ENCODE measurements at regions not wholly inside any gene's neighbourhood (a gene's known extent, or its start where the extent isn't known, plus 50 kb on each side); places are given as distances from the start of the nearest gene placed in this dataset.
A peak's percentile ranks its signal among the peaks of the same experiment; 100 is the strongest.
"Not testable (repeated sequence)": the region's sequence is repeated elsewhere in the genome, so short reads cannot be mapped to it uniquely, and the experiment has no call there.

- intact Hi-C loops (cut with DNase I) = no loop called here
- no peak for DNase-seq (ENCODE audit: missing footprints)
- no peak for ATAC-seq
These were observed 150.6 kb upstream of the IL12B start for GRCh38 chr5:159480849-159481248.

DNA sequence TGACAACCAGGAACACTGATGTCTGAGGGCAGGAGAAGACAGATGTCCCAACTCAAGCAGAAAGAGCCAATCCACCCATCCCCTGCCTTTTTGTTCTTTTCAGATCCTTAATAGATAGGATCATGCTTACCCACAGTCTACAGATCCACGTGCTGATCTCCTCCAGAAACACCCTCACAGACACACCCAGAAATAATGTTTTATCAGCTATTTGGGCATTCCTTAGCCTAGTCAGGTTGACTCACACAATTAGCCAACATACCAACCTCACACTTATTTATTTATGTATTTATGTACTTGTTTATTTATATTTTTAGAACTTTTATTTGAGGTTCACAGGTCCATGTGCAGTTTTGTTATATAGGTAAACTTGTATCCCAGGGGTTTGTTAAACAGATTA, 151.5 kb upstream of the IL12B start:
- intact Hi-C loops (cut with DNase I) = no loop called here
- no peak for ATAC-seq
- no peak for DNase-seq (ENCODE audit: missing footprints)

GRCh38 chr5:159486836-159487235, 156.5 kb upstream of the IL12B start:
- no peak for DNase-seq (ENCODE audit: missing footprints)
- no peak for ATAC-seq
- intact Hi-C loops (cut with DNase I) = no loop called here

DNA sequence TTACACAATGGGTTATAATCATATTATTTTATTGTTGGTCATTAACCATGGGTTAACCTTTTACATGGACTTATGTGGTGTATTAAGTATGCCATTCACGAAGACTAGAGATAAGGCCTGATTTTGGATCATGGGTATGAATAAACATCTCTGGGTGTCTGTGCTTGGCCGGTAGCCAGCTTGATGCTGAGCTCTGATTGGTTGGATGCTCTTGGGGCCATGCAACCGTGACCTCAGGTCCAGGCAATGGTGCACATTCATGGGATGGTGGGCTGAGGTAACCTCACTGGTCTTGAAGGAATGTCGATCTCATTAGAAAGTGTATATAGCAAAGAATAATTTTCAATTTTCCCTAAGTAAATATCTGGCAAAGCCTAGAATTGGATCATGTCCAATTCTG, 158.2 kb upstream of the IL12B start:
- ATAC-seq = no peak
- intact Hi-C loops (cut with DNase I) = no loop called here

GRCh38 chr5:159489779-159490178, 159.5 kb upstream of the IL12B start:
- DNase-seq (ENCODE audit: missing footprints) (no peak), ATAC-seq (no peak)
- intact Hi-C loops (cut with DNase I) = loop anchor here (2.0 kb wide), 1 partner anchor 45 kb away; no protein-coding TSS in a partner anchor

More for the DNA sequence above, 158.2 kb upstream of the IL12B start:
- DNase-seq (ENCODE audit: missing footprints) = no peak

DNA sequence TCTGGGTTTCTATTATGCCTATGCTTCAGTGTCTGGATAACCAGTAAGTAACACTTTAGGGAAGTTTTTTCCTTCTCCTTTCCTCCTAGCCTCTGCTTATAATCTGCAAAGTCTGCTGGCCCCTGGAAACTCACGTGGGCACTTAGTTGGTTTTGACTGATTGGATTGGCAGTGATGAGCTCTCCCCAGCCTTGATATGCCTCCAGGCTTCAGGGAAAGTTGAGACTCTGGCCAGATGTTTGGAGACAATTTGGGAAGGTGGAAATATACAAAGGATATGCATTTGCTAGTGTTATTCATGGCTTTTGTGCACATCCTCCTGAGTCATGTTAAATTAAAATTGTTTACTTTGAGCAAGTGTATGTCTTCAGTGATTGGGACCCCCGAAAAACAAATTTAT, 160.2 kb upstream of the IL12B start:
- intact Hi-C loops (cut with DNase I) = loop anchor here (2.0 kb wide), 1 partner anchor 44 kb away; no protein-coding TSS in a partner anchor
- ATAC-seq (no peak), DNase-seq (ENCODE audit: missing footprints) (no peak)

- ATAC-seq (no peak), DNase-seq (ENCODE audit: missing footprints) (no peak)
- intact Hi-C loops (cut with DNase I) = no loop called here
These were observed 163.4 kb upstream of the IL12B start for GRCh38 chr5:159493696-159494095.

GRCh38 chr5:159496773-159497172, 166.5 kb upstream of the IL12B start:
- intact Hi-C loops (cut with DNase I) = no loop called here
- no peak for ATAC-seq
- DNase-seq (ENCODE audit: missing footprints) = no peak

- ATAC-seq (no peak), DNase-seq (ENCODE audit: missing footprints) (no peak)
These were observed 166.9 kb upstream of the IL12B start for GRCh38 chr5:159497221-159497620.

DNA sequence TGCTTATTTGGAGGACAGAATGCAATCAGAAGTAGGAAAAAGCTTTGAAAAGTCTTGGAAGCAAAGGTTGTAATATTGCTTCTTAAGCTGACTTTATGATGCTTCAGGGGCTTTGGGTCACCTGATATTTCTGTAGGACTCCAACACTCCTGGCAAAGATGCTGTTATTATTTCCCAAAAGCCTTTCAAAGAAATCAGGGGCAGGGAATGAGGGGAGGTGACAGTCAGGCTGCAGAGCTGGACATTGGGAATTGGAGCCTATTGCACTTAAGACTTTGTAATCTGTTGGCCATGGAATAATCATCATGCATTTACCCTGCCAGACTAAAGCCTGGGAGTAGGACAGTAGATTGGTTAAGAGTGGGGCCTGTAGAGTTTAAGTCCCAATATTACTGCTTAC, 168.3 kb upstream of the IL12B start:
- intact Hi-C loops (cut with DNase I) = no loop called here
- ATAC-seq (no peak), DNase-seq (ENCODE audit: missing footprints) (no peak)

More at GRCh38 chr5:159497221-159497620, 166.9 kb upstream of the IL12B start:
- intact Hi-C loops (cut with DNase I) = no loop called here

DNA sequence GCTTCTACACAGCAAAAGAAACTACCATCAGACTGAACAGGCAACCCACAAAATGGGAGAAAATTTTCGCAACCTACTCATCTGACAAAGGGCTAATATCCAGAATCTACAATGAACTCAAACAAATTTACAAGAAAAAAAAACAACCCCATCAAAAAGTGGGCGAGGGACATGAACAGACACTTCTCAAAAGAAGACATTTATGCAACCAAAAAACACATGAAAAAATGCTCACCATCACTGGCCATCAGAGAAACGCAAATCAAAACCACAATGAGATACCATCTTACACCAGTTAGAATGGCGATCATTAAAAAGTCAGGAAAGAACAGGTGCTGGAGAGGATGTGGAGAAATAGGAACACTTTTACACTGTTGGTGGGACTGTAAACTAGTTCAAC, 171.8 kb upstream of the IL12B start:
- intact Hi-C loops (cut with DNase I); ATAC-seq; DNase-seq (ENCODE audit: missing footprints): not testable (repeated sequence)

GRCh38 chr5:159503236-159503635, 172.9 kb upstream of the IL12B start:
- no peak for DNase-seq (ENCODE audit: missing footprints)
- intact Hi-C loops (cut with DNase I) = no loop called here

DNA sequence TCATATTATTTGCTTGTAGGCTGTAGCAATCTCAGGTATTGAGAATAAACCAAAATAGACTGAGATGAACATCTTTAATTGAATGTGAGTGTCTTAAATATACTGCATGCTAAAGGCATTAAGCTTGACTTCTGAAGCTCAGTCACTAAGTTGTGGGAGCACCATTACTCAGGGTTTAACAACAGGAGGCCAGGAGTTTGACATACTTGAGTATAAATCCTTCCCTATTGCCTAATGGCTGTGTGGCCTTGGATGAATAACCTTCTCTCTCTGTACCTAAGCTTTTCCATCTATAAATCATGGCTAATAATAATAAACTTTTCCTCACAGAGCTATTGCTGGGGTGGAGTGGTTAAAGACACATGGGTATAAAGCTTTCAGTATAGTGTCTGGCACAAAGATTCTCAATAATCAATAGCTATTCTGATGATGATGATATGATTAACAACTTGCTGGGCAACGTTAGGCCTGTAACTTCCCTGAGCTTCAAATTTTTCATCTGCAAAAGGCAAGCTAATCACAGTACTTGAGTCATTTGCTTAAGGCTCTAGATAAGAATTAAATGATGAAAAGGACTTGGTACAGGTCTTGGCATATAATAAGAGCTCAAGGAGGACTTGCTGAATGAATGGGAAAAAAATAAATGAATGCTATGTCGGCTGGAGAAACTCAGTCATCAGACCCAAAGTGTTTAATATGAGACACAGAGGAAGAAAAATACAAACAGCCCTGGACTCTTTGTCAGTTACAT, 174.0 kb upstream of the IL12B start:
- intact Hi-C loops (cut with DNase I) = no loop called here
- ATAC-seq (no peak), DNase-seq (ENCODE audit: missing footprints) (no peak)

More at GRCh38 chr5:159503236-159503635, 172.9 kb upstream of the IL12B start:
- ATAC-seq = no peak

DNA sequence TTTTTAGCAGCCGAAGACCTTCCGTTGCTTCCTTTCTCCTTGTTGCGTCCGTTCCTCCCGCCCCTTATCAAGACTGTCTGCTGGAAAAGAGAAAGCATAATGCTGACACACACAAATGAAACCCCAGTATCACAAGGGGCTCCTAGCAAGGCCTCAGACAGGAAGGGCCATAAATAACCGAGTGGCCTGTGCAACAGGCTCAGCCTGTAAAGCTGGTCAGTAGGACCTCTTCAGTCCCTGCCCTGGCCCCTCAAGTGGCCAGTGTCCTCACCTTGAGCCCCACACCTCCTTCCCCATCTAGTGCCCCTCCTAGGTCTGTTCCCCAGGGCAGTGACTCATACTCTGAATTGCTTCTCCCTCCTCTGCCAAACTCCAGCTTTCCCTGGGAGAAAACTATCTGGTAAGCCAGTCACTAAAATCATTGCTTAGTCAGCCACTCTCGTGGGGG, 174.6 kb upstream of the IL12B start:
- intact Hi-C loops (cut with DNase I) = loop anchor here (5.0 kb wide), 2 partner anchors 63 to 102 kb away; no protein-coding TSS in a partner anchor
- peak; percentile 84 for ATAC-seq
- no peak for DNase-seq (ENCODE audit: missing footprints)

DNA sequence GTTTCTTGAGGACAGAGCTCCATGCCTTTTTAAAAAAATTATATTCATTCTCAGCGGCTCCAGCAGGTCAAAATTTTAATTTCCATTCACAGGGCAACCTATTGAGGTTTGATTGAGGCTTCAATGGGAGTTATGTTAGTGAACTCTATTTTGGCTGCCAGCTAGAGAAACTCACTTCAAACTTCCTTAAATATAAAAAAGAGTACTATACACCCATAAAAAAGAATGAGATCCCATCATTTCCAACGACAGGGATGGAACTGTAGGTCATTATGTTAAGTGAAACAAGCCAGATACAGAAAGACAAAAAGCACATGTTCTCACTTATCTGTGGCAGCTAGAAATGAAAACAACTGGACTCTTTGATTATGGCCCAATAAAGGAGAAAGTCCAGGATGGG, 176.8 kb upstream of the IL12B start:
- intact Hi-C loops (cut with DNase I) = loop anchor here (5.0 kb wide), 2 partner anchors 65 to 100 kb away; no protein-coding TSS in a partner anchor
- no peak for DNase-seq (ENCODE audit: missing footprints)
- no peak for ATAC-seq

- no peak for DNase-seq (ENCODE audit: missing footprints)
- intact Hi-C loops (cut with DNase I) = loop anchor here (5.0 kb wide), 2 partner anchors 65 to 100 kb away; no protein-coding TSS in a partner anchor
- no peak for ATAC-seq
These were observed 177.4 kb upstream of the IL12B start for GRCh38 chr5:159507661-159508060.

- peak; percentile 27 for ATAC-seq
- intact Hi-C loops (cut with DNase I) = loop anchor here (5.0 kb wide), 2 partner anchors 66 to 99 kb away; no protein-coding TSS in a partner anchor
- no peak for DNase-seq (ENCODE audit: missing footprints)
These were observed 178.1 kb upstream of the IL12B start for GRCh38 chr5:159508344-159508743.

DNA sequence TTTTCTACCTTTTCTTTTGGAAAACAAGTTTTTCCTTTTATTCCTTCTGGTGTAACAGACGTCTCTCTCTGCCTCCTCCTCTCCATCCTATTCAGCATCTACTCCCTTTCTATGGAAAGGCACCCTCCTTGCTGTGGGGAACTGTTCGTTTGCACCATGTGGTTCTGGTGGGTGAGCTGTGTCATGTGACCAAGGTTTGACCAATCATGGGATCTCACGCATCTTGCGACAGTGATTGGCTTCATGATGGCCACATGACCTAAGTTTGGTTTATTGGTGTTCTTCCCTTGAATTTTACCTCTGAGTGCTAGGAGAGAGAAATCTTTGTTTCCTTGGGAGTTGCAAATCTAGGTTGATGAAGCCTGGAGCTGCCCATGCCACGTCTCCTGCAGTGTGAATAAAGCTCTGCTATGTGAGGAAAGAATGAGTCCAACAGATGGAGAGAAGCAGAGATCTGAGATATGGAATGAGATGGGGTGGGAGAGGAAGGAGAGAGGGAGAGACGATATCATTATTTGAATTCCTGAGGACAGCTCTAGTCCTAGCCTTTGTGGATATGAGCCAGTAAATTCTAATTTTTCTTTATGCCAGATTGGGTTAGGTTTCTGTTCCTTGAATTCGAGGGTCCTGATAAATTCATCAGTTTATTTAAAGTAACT, 178.8 kb upstream of the IL12B start:
- DNase-seq (ENCODE audit: missing footprints) (no peak), ATAC-seq (no peak)
- intact Hi-C loops (cut with DNase I) = loop anchor here (5.0 kb wide), 2 partner anchors 67 to 98 kb away; no protein-coding TSS in a partner anchor

DNA sequence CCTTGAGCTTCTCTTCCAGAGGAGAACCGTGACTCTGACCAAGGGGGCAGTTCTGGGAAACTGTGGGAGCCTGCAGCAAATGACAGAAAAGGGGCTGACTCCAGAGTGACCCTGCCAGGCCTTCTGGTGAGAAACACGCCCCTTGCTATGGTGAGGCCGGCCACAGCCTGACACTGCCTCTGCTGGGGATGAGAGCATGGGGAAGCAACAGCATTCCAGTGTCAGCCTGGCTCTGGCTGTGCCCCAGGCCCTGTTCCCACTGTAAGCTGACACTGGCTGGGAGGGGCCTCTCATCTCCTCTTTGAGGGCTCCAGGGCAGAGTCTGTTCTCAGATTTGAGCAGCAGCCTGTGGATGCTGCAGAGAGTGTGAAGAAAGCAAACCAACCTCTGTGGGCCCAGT, 180.0 kb upstream of the IL12B start:
- peak; percentile 87 for DNase-seq (ENCODE audit: missing footprints)
- intact Hi-C loops (cut with DNase I) = loop anchor here (2.0 to 10.0 kb wide), 3 partner anchors 59 to 265 kb away; no protein-coding TSS in a partner anchor
- ATAC-seq = peak; percentile 97

DNA sequence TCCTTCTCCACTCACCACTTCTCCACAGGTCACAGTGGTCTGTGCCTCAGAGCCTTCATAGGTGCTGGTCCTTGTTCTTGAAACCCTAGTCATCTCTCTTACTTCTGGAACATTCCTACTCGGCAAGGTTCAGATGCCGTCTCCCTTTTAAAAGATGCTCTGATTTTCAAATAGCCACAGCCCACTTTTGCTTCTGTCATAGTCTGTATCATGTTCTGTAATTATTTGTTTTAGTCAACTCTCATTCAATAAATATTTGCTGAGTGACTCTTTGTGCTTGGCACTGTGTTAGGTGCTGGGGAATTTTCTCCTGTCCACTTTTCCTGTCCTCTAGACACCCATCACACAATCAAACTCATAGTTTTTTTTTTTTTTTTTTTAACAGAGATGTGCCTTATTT, 181.3 kb upstream of the IL12B start:
- intact Hi-C loops (cut with DNase I) = loop anchor here (2.0 to 10.0 kb wide), 3 partner anchors 61 to 263 kb away; no protein-coding TSS in a partner anchor
- ATAC-seq (no peak), DNase-seq (ENCODE audit: missing footprints) (no peak)
